ENCODE measurements at regions not wholly inside any gene's neighbourhood (a gene's known extent, or its start where the extent isn't known, plus 50 kb on each side); places are given as distances from the start of the nearest gene placed in this dataset.

- TF ChIP-seq POLR2A (IDR thresholded peaks at IDR 0.05) = no peak
- TF ChIP-seq, protein P1, sequence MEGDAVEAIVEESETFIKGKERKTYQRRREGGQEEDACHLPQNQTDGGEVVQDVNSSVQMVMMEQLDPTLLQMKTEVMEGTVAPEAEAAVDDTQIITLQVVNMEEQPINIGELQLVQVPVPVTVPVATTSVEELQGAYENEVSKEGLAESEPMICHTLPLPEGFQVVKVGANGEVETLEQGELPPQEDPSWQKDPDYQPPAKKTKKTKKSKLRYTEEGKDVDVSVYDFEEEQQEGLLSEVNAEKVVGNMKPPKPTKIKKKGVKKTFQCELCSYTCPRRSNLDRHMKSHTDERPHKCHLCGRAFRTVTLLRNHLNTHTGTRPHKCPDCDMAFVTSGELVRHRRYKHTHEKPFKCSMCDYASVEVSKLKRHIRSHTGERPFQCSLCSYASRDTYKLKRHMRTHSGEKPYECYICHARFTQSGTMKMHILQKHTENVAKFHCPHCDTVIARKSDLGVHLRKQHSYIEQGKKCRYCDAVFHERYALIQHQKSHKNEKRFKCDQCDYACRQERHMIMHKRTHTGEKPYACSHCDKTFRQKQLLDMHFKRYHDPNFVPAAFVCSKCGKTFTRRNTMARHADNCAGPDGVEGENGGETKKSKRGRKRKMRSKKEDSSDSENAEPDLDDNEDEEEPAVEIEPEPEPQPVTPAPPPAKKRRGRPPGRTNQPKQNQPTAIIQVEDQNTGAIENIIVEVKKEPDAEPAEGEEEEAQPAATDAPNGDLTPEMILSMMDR (IDR thresholded peaks at IDR 0.05) = no peak
Measured at GRCh38 chr5:158422653-158423515, 563.9 kb upstream of the CLINT1 start.
